ENCODE measurements at regions not wholly inside any gene's neighbourhood (a gene's known extent, or its start where the extent isn't known, plus 50 kb on each side); places are given as distances from the start of the nearest gene placed in this dataset.
A peak's percentile ranks its signal among the peaks of the same experiment; 100 is the strongest.

- peak overlapping the region in 1 of 8 donors; percentile 6 for H3K27ac ChIP-seq
- TF ChIP-seq CTCF (IDR thresholded peaks at IDR 0.05 in 8 of 11, conservative IDR thresholded peaks at IDR 0.05 in 3 of 11) = no peak
- no peak for TF ChIP-seq POLR2A (IDR thresholded peaks at IDR 0.05)
- TF ChIP-seq POLR2AphosphoS5 (IDR thresholded peaks at IDR 0.05) = no peak
- intact Hi-C loops (cut with DNase I; ENCODE audit: low total_unique reads) = no loop called here
- peak overlapping the region in 1 of 8 donors; percentile 36 for H3K4me3 ChIP-seq
- peaks cover 0 to 16% (median 9%) of the 10 kb centered on the region in 6 donors for H3K4me1 ChIP-seq
- DNase-seq = no peak
- H3K27me3 ChIP-seq (replicated peaks in 1 of 7) = no peaks in the 10 kb centered on the region
- no peaks in the 10 kb centered on the region for H3K9me3 ChIP-seq
- H3K36me3 ChIP-seq = no peaks in the 10 kb centered on the region
- 68 to 83% (median 74%) methylated on average over 5 of the region's 5 CpGs for WGBS, 5 donors
Observed at GRCh38 chr9:38319496-38320173, 72.9 kb upstream of the ALDH1B1 start.

- Histone ChIP-seq H3K4me1 (peaks cover 0 to 16% (median 9%) of the 10 kb centered on the region in 6 donors), H3K9me3 (no peaks in the 10 kb centered on the region), H3K27ac (peak overlapping the region in 1 of 8 donors; percentile 6), H3K27me3 (replicated peaks in 1 of 7) (no peaks in the 10 kb centered on the region), H3K4me3 (peak overlapping the region in 1 of 8 donors; percentile 36), H3K36me3 (no peaks in the 10 kb centered on the region)
- DNase-seq = no peak
- TF ChIP-seq POLR2A (IDR thresholded peaks at IDR 0.05) (no peak), CTCF (IDR thresholded peaks at IDR 0.05 in 8 of 11, conservative IDR thresholded peaks at IDR 0.05 in 3 of 11) (no peak)
- intact Hi-C loops (cut with DNase I; ENCODE audit: low total_unique reads) = no loop called here
- 40 to 70% (median 53%) methylated on average over 13 of the region's 13 CpGs for WGBS, 5 donors
Observed at GRCh38 chr9:38318759-38319495, 73.6 kb upstream of the ALDH1B1 start.

- Histone ChIP-seq H3K27me3 (replicated peaks in 1 of 7) (peaks cover 0 to 18% (median 0%) of the 10 kb centered on the region in 7 donors), H3K27ac (no peak overlapping the region), H3K4me1 (peaks cover 0 to 16% (median 9%) of the 10 kb centered on the region in 6 donors), H3K9me3 (no peaks in the 10 kb centered on the region), H3K4me3 (no peak overlapping the region), H3K36me3 (no peaks in the 10 kb centered on the region)
- no peak for DNase-seq
- no peak for TF ChIP-seq POLR2A (IDR thresholded peaks at IDR 0.05)
- WGBS, 5 donors = 77 to 87% (median 87%) methylated on average over 6 of the region's 6 CpGs
- intact Hi-C loops (cut with DNase I; ENCODE audit: low total_unique reads) = no loop called here
Observed at GRCh38 chr9:38316166-38316780, 76.2 kb upstream of the ALDH1B1 start.

- Histone ChIP-seq H3K27me3 (replicated peaks in 1 of 7) (peaks cover 0 to 23% (median 0%) of the 10 kb centered on the region in 7 donors), H3K4me3 (no peak overlapping the region), H3K27ac (no peak overlapping the region), H3K36me3 (no peaks in the 10 kb centered on the region), H3K4me1 (peaks cover 0 to 16% (median 9%) of the 10 kb centered on the region in 6 donors), H3K9me3 (no peaks in the 10 kb centered on the region)
- TF ChIP-seq POLR2AphosphoS5 (IDR thresholded peaks at IDR 0.05) (no peak), POLR2A (IDR thresholded peaks at IDR 0.05) (no peak), CTCF (IDR thresholded peaks at IDR 0.05 in 8 of 11, conservative IDR thresholded peaks at IDR 0.05 in 3 of 11) (no peak)
- intact Hi-C loops (cut with DNase I; ENCODE audit: low total_unique reads) = no loop called here
- 78 to 87% (median 80%) methylated on average over 9 of the region's 9 CpGs for WGBS, 5 donors
- DNase-seq = no peak
Observed at GRCh38 chr9:38315085-38315595, 77.4 kb upstream of the ALDH1B1 start.

Measured in spleen (tissue), 11 donors.